ENCODE measurements at regions not wholly inside any gene's neighbourhood (a gene's known extent, or its start where the extent isn't known, plus 50 kb on each side); places are given as distances from the start of the nearest gene placed in this dataset.

DNA sequence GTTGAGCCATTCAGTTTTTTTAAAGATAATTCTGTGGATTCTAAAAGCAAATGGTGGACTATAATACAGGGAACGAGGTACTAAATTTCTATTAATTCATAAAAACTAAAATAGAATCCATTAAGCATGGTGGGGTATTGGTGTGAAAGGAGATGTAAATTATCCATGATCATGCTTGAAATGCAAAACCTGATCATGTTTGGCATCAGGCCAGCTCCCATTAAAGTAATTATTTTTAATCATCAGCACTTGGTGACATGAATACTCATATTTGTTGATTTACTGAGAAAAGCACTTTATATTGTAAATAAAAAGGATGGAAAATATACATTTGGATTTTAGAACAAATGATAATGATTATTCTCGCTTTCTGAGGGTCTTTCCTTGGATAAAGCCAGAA, 232.3 kb upstream of the MEIS1 start:
- TF ChIP-seq MYNN (tag by site-specific recombination; IDR thresholded peaks at IDR 0.05; ENCODE audit: borderline replicate concordance) = no peak
- TF ChIP-seq ZNF175 (tag by site-specific recombination; IDR thresholded peaks at IDR 0.05) = no peak
